ENCODE measurements at regions not wholly inside any gene's neighbourhood (a gene's known extent, or its start where the extent isn't known, plus 50 kb on each side); places are given as distances from the start of the nearest gene placed in this dataset.

DNA sequence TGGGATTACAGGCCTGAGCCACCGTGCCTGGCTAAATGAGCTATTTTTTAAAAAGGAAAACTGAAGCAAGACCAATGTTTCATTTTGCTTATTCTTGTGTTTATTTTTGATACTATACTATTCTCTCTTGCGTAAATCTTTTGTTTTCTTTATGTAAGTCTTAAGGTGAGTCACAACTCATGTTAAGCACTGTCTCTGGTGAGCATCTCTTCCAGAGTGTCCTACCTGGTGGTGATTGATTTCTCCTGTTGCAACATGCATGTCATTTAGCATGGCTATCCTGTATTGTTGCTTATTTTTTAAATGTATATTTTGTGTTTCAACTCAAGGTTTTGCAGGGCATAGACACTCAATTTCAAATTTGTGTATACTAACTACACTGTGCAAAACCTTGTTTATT lies 336.0 kb downstream of the RFPL4B start:
- TF ChIP-seq, protein P1, sequence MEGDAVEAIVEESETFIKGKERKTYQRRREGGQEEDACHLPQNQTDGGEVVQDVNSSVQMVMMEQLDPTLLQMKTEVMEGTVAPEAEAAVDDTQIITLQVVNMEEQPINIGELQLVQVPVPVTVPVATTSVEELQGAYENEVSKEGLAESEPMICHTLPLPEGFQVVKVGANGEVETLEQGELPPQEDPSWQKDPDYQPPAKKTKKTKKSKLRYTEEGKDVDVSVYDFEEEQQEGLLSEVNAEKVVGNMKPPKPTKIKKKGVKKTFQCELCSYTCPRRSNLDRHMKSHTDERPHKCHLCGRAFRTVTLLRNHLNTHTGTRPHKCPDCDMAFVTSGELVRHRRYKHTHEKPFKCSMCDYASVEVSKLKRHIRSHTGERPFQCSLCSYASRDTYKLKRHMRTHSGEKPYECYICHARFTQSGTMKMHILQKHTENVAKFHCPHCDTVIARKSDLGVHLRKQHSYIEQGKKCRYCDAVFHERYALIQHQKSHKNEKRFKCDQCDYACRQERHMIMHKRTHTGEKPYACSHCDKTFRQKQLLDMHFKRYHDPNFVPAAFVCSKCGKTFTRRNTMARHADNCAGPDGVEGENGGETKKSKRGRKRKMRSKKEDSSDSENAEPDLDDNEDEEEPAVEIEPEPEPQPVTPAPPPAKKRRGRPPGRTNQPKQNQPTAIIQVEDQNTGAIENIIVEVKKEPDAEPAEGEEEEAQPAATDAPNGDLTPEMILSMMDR (IDR thresholded peaks at IDR 0.05; ENCODE audit: low read length): no peak
- TF ChIP-seq EZH2 (optimal IDR thresholded peaks at IDR 0.05; ENCODE audit: low read depth, low read length): no peak
- TF ChIP-seq EZH2phosphoT487 (IDR thresholded peaks at IDR 0.05; ENCODE audit: low read length): no peak

Measured in MM.1S (cell line).